HG03159 (cell line): ENCODE measurements at regions not wholly inside any gene's neighbourhood (a gene's known extent, or its start where the extent isn't known, plus 50 kb on each side); places are given as distances from the start of the nearest gene placed in this dataset.

Experiments
- ATAC-seq: cut with Tn5 transposase; IDR thresholded peaks from one replicate; pipeline ENCODE4 v1.9.1; 2021; ENCODE audit warnings: mild to moderate bottlenecking, moderate library complexity; ENCODE audit not compliant: unreplicated experiment

- ATAC-seq, result no peak
Measured at GRCh38 chr7:18354108-18355085, 141.2 kb upstream of the HDAC9 start.

- peak; percentile 46 for ATAC-seq
Measured at GRCh38 chr7:18356191-18356645, 139.3 kb upstream of the HDAC9 start.

DNA sequence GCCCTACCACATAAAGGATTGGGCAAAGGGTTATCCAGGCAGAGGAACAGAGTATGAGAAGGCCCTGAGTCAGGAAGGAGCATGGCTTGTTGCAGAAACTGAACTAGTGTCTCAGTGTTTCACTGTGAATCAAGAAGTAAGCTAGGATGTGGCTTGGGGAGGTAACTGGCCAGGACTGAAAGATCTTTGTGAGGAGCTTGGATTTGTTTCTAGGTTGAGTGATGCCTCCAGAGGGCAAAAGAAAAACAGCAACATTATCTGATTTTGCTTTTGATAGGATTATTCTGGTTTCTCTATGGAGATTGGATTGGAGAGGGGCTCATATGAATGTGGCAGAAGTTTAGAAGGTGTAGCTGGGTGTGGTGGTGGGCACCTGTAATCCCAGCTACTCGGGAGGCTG lies 137.9 kb upstream of the HDAC9 start:
- peak; percentile 56 for ATAC-seq

DNA sequence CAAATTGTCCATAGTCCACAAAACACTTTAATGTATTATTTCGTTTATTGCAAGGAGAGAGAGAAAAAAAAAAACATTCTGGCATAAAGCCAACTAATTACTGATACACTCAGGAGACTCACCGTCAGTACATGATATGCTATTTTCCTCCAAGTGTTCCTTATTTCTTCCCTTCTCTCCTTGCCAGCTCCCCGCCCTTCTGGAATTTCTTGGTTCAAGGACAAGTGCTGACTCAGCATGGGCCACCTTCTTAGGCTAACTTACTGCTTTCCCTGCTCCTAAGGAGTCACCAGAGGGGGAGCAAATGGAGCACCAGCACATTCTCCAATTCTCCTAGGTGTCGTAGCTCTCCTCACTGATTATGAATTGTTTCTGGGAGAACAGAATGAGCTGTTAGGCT lies 133.8 kb upstream of the HDAC9 start:
- no peak for ATAC-seq

- ATAC-seq, result no peak
Measured at GRCh38 chr7:18363751-18364380, 131.7 kb upstream of the HDAC9 start.

DNA sequence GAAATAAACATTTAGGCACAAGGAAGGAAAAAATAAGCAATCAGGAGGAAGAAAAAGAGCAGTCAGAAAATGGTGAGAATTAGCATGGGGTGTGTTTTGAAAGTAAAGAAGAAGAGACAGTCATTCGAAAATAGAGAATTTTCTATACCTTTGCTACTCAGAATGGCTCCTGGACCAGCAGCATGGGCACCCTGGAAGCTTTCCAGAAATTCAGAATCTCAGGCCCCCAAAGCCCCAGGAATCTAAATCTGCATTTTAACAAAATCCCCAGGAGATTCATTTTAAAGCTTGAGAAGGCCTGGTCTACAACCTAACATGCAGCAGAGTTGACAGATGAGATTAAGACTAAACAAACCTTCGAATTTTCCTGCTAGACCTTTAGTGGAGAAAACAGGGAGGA lies 131.2 kb upstream of the HDAC9 start:
- ATAC-seq, result no peak

DNA sequence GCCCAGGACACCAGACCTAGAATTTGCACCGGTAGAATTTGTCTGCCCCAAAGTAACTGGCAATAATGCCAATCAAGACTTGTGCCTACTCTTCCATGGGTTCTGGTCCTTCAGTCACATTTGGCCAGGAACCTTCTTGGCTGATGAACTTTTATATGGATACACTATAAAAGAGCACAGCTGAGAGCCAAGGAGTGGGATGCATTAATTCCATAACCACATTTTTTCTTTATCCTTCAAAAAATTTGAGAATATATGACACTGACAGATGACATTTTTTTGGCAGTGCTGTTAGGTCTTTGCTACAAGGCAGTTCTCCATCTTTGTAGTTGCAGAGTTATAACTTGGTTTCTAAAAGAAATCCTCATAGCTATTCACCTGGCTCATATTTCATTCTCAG lies 129.2 kb upstream of the HDAC9 start:
- ATAC-seq, result no peak

- no peak for ATAC-seq
Measured at GRCh38 chr7:18369011-18369410, 126.5 kb upstream of the HDAC9 start.

DNA sequence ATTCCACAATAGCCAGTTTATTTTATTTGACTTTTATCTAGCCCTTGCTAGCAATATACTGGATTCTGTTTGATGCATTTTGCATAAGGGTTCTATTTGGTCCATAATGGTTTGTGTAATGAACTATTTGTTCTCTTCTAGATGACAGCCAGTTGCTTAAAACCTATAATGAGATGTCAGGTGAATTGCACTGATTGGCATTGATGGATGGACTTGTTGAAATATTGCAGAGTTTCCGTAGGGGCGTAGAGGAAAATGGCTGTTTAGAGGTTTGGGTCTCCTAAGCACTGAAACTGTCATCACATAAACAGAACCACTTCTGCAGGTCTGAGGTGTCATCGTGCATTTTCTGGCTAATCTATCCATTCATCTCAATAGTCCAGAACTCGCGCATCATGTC lies 124.9 kb upstream of the HDAC9 start:
- no peak for ATAC-seq

GRCh38 chr7:18378989-18379605 lies 116.5 kb upstream of the HDAC9 start:
- ATAC-seq, result no peak

DNA sequence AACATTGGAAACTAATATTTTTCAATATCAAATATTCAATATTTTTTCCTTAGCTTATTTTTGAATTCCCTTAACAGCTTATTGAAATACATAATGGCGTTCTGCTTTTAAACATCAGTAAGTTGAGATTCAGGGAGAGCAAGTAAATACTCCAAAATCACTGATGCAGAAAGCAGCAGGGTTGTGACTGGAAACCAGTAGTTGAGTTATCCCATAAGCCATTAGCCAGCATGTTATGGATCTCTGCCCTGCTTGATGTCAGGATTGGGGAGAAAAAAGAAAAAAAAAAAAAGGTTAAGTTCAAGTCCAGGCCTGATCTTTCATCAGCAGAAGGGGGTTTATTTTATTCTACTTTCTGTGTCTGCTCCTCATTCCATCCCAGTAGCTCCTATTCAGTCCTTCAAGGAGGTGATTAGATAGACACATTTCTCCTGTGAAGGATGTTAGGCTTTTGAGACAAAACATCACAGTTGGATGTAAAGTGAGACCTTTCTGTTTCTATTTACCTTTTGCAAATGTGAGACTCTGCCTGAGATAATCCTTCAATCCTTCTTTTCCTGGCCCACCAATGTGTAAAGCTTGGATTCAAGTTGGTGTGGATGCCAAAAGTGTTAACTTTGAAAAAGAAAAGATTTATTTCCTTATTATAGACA lies 110.9 kb upstream of the HDAC9 start:
- ATAC-seq, result no peak

GRCh38 chr7:18386607-18387006 lies 108.9 kb upstream of the HDAC9 start:
- ATAC-seq, result no peak

GRCh38 chr7:18387191-18387735 lies 108.3 kb upstream of the HDAC9 start:
- ATAC-seq, result no peak

DNA sequence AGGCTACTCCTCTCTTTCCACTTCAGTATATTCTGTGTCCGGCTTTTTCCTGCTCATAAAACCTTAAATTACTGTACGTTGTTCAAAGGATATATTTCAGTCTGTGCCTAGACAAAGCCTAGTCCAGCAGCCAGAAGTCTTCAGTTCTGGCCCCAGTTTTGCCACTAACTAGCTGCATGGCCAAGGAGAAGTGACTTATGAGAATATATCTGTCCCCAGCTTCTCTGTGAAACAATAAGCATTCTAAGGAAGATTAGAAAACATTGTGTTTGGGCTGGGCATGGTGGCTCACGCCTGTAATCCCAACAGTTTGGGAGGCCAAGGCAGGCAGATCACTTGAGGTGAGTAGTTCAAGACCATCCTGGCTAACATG lies 105.0 kb upstream of the HDAC9 start:
- peak; percentile 46 for ATAC-seq

DNA sequence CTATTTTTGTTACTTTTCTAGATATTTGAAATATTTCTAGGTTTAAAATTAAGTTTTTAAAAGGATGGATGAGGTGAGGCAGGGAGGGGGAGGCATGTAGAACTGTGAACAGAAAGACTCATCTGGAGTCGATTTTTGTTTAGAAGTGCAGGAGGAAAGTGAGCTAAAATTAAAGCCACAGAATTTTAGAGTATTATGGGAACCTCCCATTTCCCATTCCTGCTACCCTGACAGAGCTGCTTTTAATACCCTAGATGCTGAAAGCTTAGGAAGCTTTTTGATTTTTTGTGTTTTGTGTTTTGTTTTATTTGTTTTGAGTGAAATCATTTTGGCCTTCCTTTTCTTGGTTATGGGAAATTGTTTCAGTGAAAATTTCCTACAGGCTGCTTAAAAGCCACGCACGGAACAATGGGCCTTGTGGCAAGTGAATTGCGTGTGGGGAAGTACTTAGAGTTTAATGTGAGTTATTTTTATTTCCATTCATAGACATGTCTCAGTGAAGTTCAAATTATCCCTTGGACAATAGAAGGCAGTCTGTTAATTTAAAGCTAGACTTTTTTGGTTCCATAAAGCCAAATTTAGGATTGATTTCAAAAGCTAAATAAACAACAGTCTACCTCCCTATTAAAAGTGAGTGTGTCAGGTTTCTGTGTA lies 102.0 kb upstream of the HDAC9 start:
- ATAC-seq, result no peak

- no peak for ATAC-seq
Measured at GRCh38 chr7:18395868-18396267, 99.7 kb upstream of the HDAC9 start.

DNA sequence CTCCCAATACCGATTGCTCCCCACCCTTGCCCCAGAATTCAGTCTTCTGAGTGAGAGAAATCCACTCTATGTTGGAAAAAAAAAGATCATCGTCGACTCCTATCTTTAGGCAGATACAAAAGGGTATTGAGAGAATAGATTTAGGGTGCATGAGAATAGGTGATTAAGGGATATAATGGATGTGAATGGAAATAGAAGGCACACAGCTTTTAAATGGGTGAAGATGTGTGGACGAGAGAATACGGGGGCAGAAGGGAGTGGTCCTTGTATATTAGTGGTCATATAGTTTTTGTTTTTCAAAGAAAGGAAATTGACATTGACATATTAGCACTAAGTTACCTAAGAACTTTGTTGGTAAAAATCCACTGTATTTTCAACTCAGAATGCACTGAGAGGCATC lies 98.6 kb upstream of the HDAC9 start:
- ATAC-seq, result no peak

GRCh38 chr7:18399436-18400235 lies 95.9 kb upstream of the HDAC9 start:
- no peak for ATAC-seq

GRCh38 chr7:18400275-18400674 lies 95.3 kb upstream of the HDAC9 start:
- no peak for ATAC-seq

DNA sequence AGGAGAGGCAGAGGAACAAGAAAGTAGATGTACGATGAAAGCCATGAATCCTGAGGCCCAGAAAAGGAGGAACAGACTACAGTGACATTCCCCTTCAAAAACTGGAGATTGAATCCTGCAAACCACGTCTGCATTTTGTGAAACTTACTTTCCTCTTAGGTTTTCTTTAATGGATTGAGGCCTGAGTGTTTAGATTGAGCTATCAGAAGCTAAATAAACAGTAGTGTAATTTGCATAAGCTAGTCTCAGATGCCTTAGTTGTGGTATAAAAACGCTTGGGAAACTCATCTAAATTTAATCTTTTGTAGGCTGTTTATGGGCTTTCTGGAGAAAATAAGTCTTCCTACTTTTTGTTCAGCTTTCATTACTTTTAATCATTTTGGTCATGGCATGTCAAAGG lies 94.8 kb upstream of the HDAC9 start:
- ATAC-seq, result no peak
